T-helper 1 cell treated with Interleukin-12 subunit alpha and Interleukin-12 subunit beta and Interleukin-4 antibody, amounts not matched to agents 30 μg/mL and 1 μg/mL, for 36 hours (primary cell): ENCODE measurements at regions not wholly inside any gene's neighbourhood (a gene's known extent, or its start where the extent isn't known, plus 50 kb on each side); places are given as distances from the start of the nearest gene placed in this dataset.
A peak's percentile ranks its signal among the peaks of the same experiment; 100 is the strongest.

Experiments used
- H3K27ac Mint-ChIP-seq: one replicate; pipeline ENCODE4 v1.8.0; 2021; ENCODE audit warnings: mild to moderate bottlenecking, mixed read lengths
- H3K27me3 Mint-ChIP-seq: one replicate; pipeline ENCODE4 v1.8.0; 2021; ENCODE audit warnings: low read depth, mixed read lengths
- H3K36me3 Mint-ChIP-seq: one replicate; pipeline ENCODE4 v1.8.0; 2021; ENCODE audit warnings: low read depth, mixed read lengths
- H3K4me1 Mint-ChIP-seq: one replicate; pipeline ENCODE4 v1.8.0; 2021; ENCODE audit warnings: low read depth, mixed read lengths
- H3K4me3 Mint-ChIP-seq: one replicate; pipeline ENCODE4 v1.8.0; 2021; ENCODE audit warnings: mild to moderate bottlenecking, moderate library complexity, mixed read lengths
- H3K9me3 Mint-ChIP-seq: one replicate; pipeline ENCODE4 v1.8.0; 2021; ENCODE audit warnings: mixed read lengths

DNA sequence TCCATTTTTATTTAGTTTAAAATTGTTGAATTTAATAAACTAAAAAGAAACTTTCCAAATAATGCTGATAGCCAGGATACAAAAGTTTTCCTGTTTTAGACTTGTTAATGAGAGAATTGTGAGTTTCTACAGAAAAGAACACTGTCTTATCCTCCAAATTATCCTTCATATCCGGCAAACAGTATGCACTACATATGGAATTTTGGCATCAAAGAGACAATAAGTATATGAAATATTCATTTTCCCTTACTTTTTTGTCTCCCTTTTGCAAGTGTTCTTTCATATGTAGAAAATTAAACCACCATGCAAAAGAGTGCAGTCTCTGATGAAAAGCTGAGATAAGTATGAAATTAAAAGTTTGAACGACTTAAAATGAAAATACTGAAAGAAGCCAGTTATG lies 159.4 kb downstream of the UBE2E3 start:
- Mint-ChIP-seq H3K36me3 (peaks cover 12% of the 10 kb centered on the region), H3K4me3 (no peak overlapping the region), H3K4me1 (peaks cover 49% of the 10 kb centered on the region), H3K9me3 (peaks cover 9% of the 10 kb centered on the region), H3K27ac (no peak overlapping the region), H3K27me3 (no peaks in the 10 kb centered on the region)

DNA sequence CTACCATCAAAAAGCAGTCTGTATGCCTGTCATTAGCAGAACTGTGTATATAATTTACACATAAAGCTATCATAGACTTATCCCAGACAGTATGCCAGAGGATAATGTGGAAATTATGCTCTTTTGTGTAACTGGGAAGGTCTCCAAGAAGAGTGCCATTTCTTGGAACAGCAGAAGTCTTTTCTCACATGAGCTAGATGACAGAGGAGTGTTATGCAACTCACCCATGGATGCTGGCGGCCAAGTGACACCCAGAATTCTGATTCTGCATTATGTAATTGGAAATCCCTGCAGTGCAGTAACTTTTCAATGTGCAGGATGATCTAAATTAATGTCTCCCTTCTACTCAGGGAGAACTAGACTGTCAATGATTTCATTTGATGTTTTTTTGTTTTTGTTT lies 160.0 kb downstream of the UBE2E3 start:
- peaks cover 9% of the 10 kb centered on the region for H3K9me3 Mint-ChIP-seq
- no peaks in the 10 kb centered on the region for H3K27me3 Mint-ChIP-seq
- peak overlapping the region; percentile 81 for H3K27ac Mint-ChIP-seq
- peaks cover 51% of the 10 kb centered on the region for H3K4me1 Mint-ChIP-seq
- H3K4me3 Mint-ChIP-seq = no peak overlapping the region
- peaks cover 15% of the 10 kb centered on the region for H3K36me3 Mint-ChIP-seq

DNA sequence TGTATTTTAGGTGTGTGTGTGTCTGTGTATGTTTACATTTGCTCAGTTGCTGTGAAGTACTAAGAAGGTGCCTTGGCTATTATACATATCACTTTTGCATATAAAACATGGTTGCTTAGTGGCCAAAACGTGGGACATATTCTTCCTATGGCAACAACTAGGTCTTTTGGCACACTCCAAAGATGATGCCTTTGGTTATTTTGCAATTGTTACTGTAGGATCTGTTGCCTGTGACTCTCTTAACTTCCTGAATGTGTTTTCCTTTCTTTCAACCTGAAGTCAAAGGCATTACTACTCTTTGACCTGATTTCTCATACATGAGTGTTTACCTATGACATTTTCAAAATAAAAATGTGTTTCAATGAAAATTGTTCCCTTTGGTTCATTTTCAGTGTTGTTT lies 160.5 kb downstream of the UBE2E3 start:
- Mint-ChIP-seq H3K4me1 (peaks cover 52% of the 10 kb centered on the region), H3K36me3 (peaks cover 12% of the 10 kb centered on the region), H3K9me3 (peaks cover 6% of the 10 kb centered on the region), H3K27me3 (no peaks in the 10 kb centered on the region), H3K27ac (peak overlapping the region; percentile 81), H3K4me3 (peak overlapping the region; percentile 74)

DNA sequence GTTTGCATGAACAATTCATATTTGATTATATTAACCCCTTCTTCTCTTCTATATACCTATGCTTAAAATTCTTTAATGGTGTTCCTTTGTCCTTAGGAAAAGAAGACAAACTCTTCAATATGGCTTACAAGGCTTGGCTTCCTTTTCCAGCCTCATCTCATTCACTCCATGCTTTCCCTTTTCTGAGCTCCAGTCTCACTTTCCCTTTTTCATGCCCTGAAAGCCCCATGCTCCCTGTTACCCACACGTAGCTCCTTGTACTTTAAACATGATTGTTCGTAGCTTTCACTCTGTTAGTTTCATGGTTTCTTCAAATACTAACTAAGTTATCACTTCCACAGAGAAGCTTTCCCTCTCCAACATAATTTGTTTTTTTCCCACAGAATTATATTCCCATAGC lies 161.3 kb downstream of the UBE2E3 start:
- H3K36me3 Mint-ChIP-seq = peaks cover 10% of the 10 kb centered on the region
- H3K27me3 Mint-ChIP-seq = no peaks in the 10 kb centered on the region
- peaks cover 54% of the 10 kb centered on the region for H3K4me1 Mint-ChIP-seq
- H3K4me3 Mint-ChIP-seq = peak overlapping the region; percentile 74
- peak overlapping the region; percentile 81 for H3K27ac Mint-ChIP-seq
- peaks cover 2% of the 10 kb centered on the region for H3K9me3 Mint-ChIP-seq

DNA sequence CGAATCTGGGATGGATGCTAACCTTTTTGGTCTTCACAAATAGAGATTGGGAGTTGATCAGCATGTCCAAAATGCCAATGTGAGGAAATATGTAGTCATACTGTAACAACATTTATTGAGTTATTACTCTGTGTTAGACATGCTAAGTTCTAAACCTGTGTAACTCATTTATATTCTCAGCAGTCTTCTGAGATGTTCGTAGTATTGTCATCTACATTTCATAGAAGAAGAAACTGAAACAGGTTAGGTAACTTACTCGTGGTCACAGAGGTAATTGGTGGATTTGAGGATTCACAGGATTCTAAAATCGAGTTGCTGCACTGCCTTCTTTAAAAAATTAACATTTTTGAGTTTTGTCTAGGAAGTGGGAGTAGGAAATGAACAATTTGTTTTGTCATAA lies 162.1 kb downstream of the UBE2E3 start:
- H3K36me3 Mint-ChIP-seq = peaks cover 5% of the 10 kb centered on the region
- peaks cover 49% of the 10 kb centered on the region for H3K4me1 Mint-ChIP-seq
- no peaks in the 10 kb centered on the region for H3K9me3 Mint-ChIP-seq
- H3K4me3 Mint-ChIP-seq = peak overlapping the region; percentile 83
- no peaks in the 10 kb centered on the region for H3K27me3 Mint-ChIP-seq
- peak overlapping the region; percentile 81 for H3K27ac Mint-ChIP-seq

DNA sequence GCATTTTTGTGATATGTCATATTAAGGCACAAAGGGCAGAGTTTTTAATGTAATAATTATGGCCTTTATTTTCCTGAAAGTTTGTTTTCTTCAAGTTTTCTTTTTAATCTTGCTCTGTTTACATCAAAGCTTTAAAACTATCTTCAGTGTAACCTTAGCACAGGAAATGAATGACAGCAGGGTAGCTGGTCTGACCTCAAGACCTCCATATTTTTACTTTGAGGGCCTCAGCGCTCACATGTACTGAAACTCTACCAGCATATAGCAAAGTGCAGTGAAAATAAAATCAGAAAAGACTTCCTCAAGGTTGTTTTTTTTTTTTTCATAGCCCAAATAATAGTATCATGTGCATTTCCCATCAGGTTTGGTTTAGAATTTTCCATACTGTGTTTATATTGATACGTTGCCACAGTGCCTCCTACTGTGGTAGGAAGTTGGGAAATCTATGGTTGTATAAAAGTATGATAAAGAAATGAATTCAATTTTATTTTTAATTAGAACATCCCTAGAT lies 163.4 kb downstream of the UBE2E3 start:
- Mint-ChIP-seq H3K4me3 (no peak overlapping the region), H3K9me3 (no peaks in the 10 kb centered on the region), H3K36me3 (peaks cover 5% of the 10 kb centered on the region), H3K27ac (peak overlapping the region; percentile 77), H3K4me1 (peaks cover 48% of the 10 kb centered on the region), H3K27me3 (no peaks in the 10 kb centered on the region)

DNA sequence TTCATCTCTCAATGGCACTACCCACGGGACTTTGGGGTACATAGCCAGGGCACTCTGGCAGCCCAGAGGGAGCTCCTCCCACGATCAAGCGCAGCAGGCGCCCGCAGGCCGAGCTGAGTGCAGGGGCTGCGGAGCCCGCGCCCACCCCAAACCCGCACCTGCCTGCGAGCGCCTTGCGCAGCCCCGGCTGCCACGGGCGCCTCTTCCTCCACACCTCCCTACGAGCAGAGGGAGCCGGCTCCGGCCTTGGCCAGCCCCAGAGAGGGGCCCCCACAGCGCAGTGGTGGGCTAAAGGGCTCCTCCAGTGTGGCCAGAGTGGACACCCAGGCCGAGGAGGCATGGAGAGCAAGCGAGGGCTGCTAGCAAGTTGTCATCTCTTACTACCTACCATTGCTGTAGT lies 165.2 kb downstream of the UBE2E3 start:
- H3K27ac Mint-ChIP-seq = no peak overlapping the region
- H3K4me3 Mint-ChIP-seq = no peak overlapping the region
- no peaks in the 10 kb centered on the region for H3K27me3 Mint-ChIP-seq
- no peaks in the 10 kb centered on the region for H3K9me3 Mint-ChIP-seq
- H3K36me3 Mint-ChIP-seq = peaks cover 9% of the 10 kb centered on the region
- peaks cover 45% of the 10 kb centered on the region for H3K4me1 Mint-ChIP-seq

DNA sequence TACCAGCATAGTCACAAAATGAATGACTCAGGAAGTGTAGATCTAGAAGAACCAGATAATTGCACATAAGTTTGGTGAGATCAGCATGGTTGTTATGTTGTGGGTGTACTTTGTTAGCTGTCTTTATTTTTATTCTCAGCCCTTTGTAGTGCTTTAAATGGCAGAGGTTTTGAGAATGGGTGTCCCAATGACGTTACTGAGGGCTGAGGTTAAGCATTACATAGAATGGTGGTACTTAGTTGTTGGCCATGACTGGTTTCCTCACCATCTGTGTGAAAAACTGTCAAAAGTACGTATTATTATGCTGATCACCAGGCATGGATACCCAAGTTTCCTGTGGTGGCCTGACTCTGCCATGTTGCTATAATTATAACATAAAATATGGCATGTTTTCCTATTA lies 165.8 kb downstream of the UBE2E3 start:
- peaks cover 39% of the 10 kb centered on the region for H3K4me1 Mint-ChIP-seq
- H3K27ac Mint-ChIP-seq = no peak overlapping the region
- H3K27me3 Mint-ChIP-seq = no peaks in the 10 kb centered on the region
- H3K36me3 Mint-ChIP-seq = peaks cover 10% of the 10 kb centered on the region
- H3K4me3 Mint-ChIP-seq = no peak overlapping the region
- peaks cover under 1% of the 10 kb centered on the region for H3K9me3 Mint-ChIP-seq

DNA sequence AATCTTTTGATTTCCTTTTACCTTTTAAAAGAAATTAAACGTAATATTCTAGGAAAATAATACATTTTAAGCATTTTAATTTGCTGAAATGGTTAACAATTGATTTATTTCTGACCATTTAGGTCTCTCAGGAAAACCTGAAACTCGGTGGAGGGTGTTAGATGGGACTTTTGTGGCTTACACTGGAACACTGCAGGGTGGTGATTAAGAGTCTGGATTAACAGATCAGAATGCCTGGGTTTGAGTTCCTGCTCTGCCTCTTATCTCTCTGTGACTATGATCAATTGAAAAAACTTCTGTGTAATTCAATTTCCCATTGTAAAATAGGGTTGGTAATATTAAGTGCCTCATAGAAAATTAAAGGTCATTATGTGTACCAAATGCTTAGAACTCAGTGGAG lies 168.7 kb downstream of the UBE2E3 start:
- Mint-ChIP-seq H3K36me3 (peaks cover 15% of the 10 kb centered on the region), H3K27me3 (no peaks in the 10 kb centered on the region), H3K4me3 (no peak overlapping the region), H3K27ac (no peak overlapping the region), H3K4me1 (peaks cover 26% of the 10 kb centered on the region), H3K9me3 (peaks cover 3% of the 10 kb centered on the region)

DNA sequence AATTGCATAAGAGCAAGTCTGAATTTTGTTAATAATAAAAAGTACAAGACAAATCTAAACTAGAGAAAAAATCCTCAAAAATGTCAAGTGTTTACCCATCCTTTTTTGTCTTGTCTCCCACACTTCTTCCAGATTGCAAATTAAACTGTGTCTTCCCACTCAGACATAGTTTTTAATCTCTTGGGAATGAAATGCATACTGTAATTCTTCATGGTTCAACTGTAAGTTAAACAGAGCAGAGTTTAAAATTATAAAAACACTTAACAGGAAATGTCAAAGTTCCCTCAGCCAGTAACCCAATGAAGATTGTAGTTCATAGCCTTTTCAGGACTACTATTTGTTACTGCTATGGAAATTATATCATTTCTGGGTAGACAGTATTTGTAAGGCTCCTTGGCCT lies 171.8 kb downstream of the UBE2E3 start:
- H3K9me3 Mint-ChIP-seq = peaks cover 18% of the 10 kb centered on the region
- no peaks in the 10 kb centered on the region for H3K27me3 Mint-ChIP-seq
- H3K36me3 Mint-ChIP-seq = peaks cover 24% of the 10 kb centered on the region
- H3K27ac Mint-ChIP-seq = no peak overlapping the region
- H3K4me1 Mint-ChIP-seq = peaks cover 13% of the 10 kb centered on the region
- no peak overlapping the region for H3K4me3 Mint-ChIP-seq

DNA sequence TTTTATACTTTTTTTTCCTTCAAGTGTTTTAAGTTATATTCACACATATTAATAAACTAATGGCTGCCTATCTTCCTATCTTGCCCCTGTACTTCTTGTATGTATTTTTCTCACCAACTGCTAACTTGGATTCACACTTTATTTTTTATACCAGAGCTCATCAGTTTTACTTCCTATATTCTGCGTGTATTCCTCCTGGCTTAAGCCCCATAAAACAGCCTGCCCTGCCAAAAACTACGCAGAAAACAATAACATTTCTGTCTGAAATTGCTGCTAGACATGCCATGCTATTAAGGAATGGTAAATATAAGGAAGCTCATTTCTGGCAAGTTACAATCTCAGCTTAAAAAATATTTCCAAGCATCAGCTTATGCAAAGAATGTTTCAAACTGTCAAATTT lies 172.3 kb downstream of the UBE2E3 start:
- Mint-ChIP-seq H3K4me1 (peaks cover 13% of the 10 kb centered on the region), H3K27ac (no peak overlapping the region), H3K27me3 (no peaks in the 10 kb centered on the region), H3K9me3 (peaks cover 20% of the 10 kb centered on the region), H3K4me3 (no peak overlapping the region), H3K36me3 (peaks cover 25% of the 10 kb centered on the region)

DNA sequence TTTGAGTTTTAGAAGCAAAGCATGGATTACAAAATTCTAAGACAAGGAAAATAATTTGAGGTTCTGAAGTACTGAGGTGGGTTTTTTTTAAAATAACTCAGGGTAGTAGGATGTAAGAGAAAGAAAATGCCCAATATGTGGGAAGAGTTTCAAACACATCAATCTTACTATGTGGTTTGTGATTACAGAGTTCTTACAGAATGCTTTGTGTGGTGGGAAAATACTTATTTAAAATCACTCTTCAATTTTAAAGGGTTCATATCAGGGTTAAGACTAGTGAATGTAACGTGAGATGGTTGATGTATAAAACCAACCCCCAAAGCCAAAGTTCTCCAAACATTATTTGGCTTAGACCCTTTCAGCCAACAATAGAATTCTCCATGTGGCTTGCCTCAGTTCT lies 173.5 kb downstream of the UBE2E3 start:
- Mint-ChIP-seq H3K36me3 (peaks cover 29% of the 10 kb centered on the region), H3K27me3 (no peaks in the 10 kb centered on the region), H3K4me1 (peaks cover 12% of the 10 kb centered on the region), H3K27ac (no peak overlapping the region), H3K9me3 (peaks cover 20% of the 10 kb centered on the region), H3K4me3 (no peak overlapping the region)

DNA sequence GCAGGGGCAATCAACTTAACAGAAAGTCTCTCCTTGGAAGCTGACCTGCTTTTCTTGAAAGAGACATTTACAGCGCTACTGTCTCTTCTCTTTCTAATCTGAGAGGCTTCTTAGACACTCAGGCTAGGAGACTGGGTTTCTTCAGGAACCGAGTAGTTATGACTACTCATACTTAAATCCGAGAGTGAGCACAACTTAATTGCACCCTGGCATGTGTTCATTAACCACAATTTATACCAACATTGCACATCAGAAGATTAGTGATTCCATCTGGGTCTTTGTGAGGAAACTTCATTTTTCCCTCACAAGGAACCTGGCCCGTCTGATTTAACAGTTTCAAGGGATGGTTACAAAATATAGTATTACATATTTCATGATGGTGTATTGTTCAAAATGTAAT lies 176.9 kb downstream of the UBE2E3 start:
- H3K4me1 Mint-ChIP-seq = peaks cover 8% of the 10 kb centered on the region
- H3K36me3 Mint-ChIP-seq = peaks cover 27% of the 10 kb centered on the region
- H3K27ac Mint-ChIP-seq = no peak overlapping the region
- no peaks in the 10 kb centered on the region for H3K27me3 Mint-ChIP-seq
- H3K4me3 Mint-ChIP-seq = no peak overlapping the region
- peaks cover 21% of the 10 kb centered on the region for H3K9me3 Mint-ChIP-seq

DNA sequence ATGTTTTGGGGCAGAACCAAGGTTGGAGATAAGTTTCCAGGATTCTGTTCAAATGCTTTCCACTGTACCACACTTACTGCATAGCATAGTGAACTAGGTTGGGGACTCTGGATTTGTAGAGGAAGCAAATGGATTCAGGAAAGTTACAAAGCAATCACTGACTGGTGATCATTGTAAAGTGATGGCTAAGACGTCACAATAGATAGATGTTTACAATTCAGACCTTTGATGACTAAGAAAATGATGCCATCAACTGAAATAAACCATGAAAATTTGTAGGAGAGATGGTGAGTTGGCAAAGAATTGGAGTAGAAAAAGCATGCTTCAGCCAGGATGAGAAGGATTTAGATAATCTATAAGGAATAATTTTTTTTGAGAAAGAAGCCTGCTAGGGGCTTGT lies 178.0 kb downstream of the UBE2E3 start:
- H3K9me3 Mint-ChIP-seq = peaks cover 21% of the 10 kb centered on the region
- no peak overlapping the region for H3K4me3 Mint-ChIP-seq
- peaks cover 11% of the 10 kb centered on the region for H3K4me1 Mint-ChIP-seq
- no peaks in the 10 kb centered on the region for H3K27me3 Mint-ChIP-seq
- no peak overlapping the region for H3K27ac Mint-ChIP-seq
- H3K36me3 Mint-ChIP-seq = peaks cover 26% of the 10 kb centered on the region

DNA sequence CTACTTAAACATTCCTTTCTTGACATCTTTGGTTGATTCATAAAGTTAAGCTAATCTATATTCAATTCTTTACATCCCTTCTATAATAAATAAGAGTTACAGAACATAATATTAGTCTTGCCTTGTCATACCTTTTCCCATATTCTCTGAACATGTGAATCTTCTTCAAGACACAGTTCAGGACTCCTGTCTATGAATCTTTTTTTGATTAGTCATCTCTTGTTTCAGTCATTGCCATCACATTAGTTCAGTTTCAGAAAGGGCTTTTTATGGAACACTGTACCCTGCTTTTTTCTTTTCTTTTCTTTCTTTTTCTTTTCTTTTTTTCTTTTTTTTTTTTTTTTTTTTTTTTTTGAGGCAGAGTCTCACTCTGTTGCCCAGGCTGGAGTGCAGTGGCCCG lies 181.2 kb downstream of the UBE2E3 start:
- H3K27ac Mint-ChIP-seq = no peak overlapping the region
- no peak overlapping the region for H3K4me3 Mint-ChIP-seq
- H3K27me3 Mint-ChIP-seq = no peaks in the 10 kb centered on the region
- H3K36me3 Mint-ChIP-seq = peaks cover 31% of the 10 kb centered on the region
- H3K4me1 Mint-ChIP-seq = peaks cover 36% of the 10 kb centered on the region
- H3K9me3 Mint-ChIP-seq = peaks cover 26% of the 10 kb centered on the region

DNA sequence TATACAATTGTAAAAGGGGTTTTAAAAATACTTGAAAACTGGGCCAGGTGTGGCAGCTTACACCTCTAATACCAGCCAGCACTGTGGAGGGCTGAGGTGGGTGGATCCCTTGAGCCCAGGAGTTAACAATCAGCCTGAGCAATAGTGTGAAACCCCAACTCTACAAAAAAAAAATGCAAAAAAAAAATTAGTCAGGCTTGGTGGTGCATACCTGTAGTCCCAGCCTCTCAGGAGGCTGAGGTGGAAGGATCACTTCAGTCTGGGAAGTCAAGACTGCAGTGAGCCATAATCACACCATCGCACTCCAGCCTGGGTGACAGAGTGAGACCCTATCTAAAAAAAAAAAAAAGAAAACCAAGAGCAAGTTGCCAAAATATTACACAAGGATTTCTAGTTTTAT lies 182.7 kb downstream of the UBE2E3 start:
- Mint-ChIP-seq H3K9me3 (peaks cover 31% of the 10 kb centered on the region), H3K4me3 (peak overlapping the region; percentile 15), H3K4me1 (peaks cover 36% of the 10 kb centered on the region), H3K27me3 (no peaks in the 10 kb centered on the region), H3K27ac (peak overlapping the region; percentile 80), H3K36me3 (peaks cover 38% of the 10 kb centered on the region)
